IMR-90 (cell line): ENCODE measurements at regions not wholly inside any gene's neighbourhood (a gene's known extent, or its start where the extent isn't known, plus 50 kb on each side); places are given as distances from the start of the nearest gene placed in this dataset.

Source experiments
- ATAC-seq: fragments of 200-7000 bp; cut with Tn5 transposase; 2 replicates; pipeline ENCODE4 v1.9.1; 2020; ENCODE audit warnings: low read depth, mild to moderate bottlenecking, moderate library complexity
- BruUV-seq: library from RNA; stranded (reverse); fragments of 400-500 nt; replicated peaks from 2 replicates; lab custom pipeline; 2021; lab: Mats Ljungman, UMichigan
- CTCF ChIA-PET: fragments of 300-600 bp; formaldehyde crosslinking; extraction: SDS; loops from one replicate; lab custom pipeline; 2021; ENCODE audit warnings: antibody characterized with exemption; lab: Yijun Ruan, JAX
- POLR2A ChIA-PET: fragments of 300-600 bp; sonication (Branson Sonifier 250); formaldehyde crosslinking; loops from one replicate; lab custom pipeline; 2022; ENCODE audit warnings: antibody characterized with exemption; ENCODE audit not compliant: unreplicated experiment; lab: Charles Lee
- DNase-seq: peaks from one replicate; pipeline ENCODE4 v3.0.0; 2013
- H2AFZ ChIP-seq: replicated peaks from 2 replicates; pipeline ENCODE3; 2013; ENCODE audit warnings: low read length, mild to moderate bottlenecking; ENCODE audit not compliant: poor library complexity
- H2AK5ac ChIP-seq: 2 replicates; pipeline ENCODE4 v1.6.1; 2013; ENCODE audit warnings: low read depth, low read length, inconsistent platforms
- H2AK9ac ChIP-seq: replicated peaks from 2 replicates; pipeline ENCODE3; 2013; ENCODE audit warnings: mild to moderate bottlenecking, low read depth, low read length, moderate library complexity; ENCODE audit not compliant: poor library complexity
- H2BK120ac ChIP-seq: 2 replicates; pipeline ENCODE4 v1.6.1; 2013; ENCODE audit warnings: low read depth, low read length, inconsistent platforms
- H2BK15ac ChIP-seq: 3 replicates; pipeline ENCODE4 v1.6.1; 2013; ENCODE audit warnings: low read depth, low read length, inconsistent platforms
- H2BK20ac ChIP-seq: 2 replicates; pipeline ENCODE4 v1.6.1; 2013; ENCODE audit warnings: low read depth, mild to moderate bottlenecking, inconsistent platforms, low read length, moderate library complexity
- H2BK5ac ChIP-seq: 2 replicates; pipeline ENCODE4 v1.6.1; 2013; ENCODE audit warnings: mild to moderate bottlenecking, low read depth, low read length, inconsistent platforms; ENCODE audit not compliant: poor library complexity, severe bottlenecking
- H3K14ac ChIP-seq: replicated peaks from 2 replicates; pipeline ENCODE4 v1.6.1; 2013; ENCODE audit warnings: low read depth, low read length, inconsistent platforms
- H3K18ac ChIP-seq: 2 replicates; pipeline ENCODE4 v1.6.1; 2013; ENCODE audit warnings: low read depth, low read length, control low read depth
- H3K23ac ChIP-seq: 2 replicates; pipeline ENCODE4 v1.6.1; 2013; ENCODE audit warnings: low read depth, low read length, inconsistent platforms
- H3K27ac ChIP-seq: 2 replicates; pipeline ENCODE4 v1.5.1; 2013; ENCODE audit warnings: mild to moderate bottlenecking, control low read depth, low read length; ENCODE audit not compliant: insufficient read depth
- H3K27me3 ChIP-seq: 2 replicates; pipeline ENCODE4 v1.6.1; 2013; ENCODE audit warnings: low read length; ENCODE audit not compliant: control insufficient read depth, insufficient read depth
- H3K36me3 ChIP-seq: 2 replicates; pipeline ENCODE4 v1.6.1; 2013; ENCODE audit warnings: low read length, mixed read lengths; ENCODE audit not compliant: control insufficient read depth, insufficient read depth
- H3K4ac ChIP-seq: 2 replicates; pipeline ENCODE4 v1.6.1; 2013; ENCODE audit warnings: low read depth, low read length, inconsistent platforms
- H3K4me1 ChIP-seq: 2 replicates; pipeline ENCODE4 v1.6.1; 2013; ENCODE audit warnings: low read length, mixed read lengths; ENCODE audit not compliant: control insufficient read depth, insufficient read depth
- H3K4me2 ChIP-seq: 2 replicates; pipeline ENCODE4 v1.6.1; 2013; ENCODE audit warnings: low read depth, mild to moderate bottlenecking, control low read depth, low read length, moderate library complexity
- H3K4me3 ChIP-seq: 2 replicates; pipeline ENCODE4 v1.5.1; 2013; ENCODE audit warnings: low read depth, mild to moderate bottlenecking, control low read depth, low read length, moderate library complexity; ENCODE audit not compliant: insufficient read depth
- H3K56ac ChIP-seq: 2 replicates; pipeline ENCODE4 v1.6.1; 2013; ENCODE audit warnings: low read length, inconsistent platforms; ENCODE audit not compliant: insufficient read depth; ENCODE audit errors: extremely low read depth
- H3K79me1 ChIP-seq, 2 experiments: 2 replicates each; pipeline ENCODE4 v1.6.1; 2013; ENCODE audit warnings: low read length in 2 of 2, inconsistent platforms in 1 of 2, low read depth in 1 of 2
- H3K9ac ChIP-seq: 2 replicates; pipeline ENCODE4 v1.6.1; 2013; ENCODE audit warnings: low read depth, low read length, control low read depth
- H3K9me1 ChIP-seq: 2 replicates; pipeline ENCODE4 v1.6.1; 2013; ENCODE audit warnings: low read length, inconsistent platforms; ENCODE audit not compliant: insufficient read depth
- H3K9me3 ChIP-seq: 2 replicates; pipeline ENCODE4 v1.6.1; 2013; ENCODE audit warnings: low read length; ENCODE audit not compliant: control insufficient read depth, insufficient read depth
- H4K20me1 ChIP-seq: 2 replicates; pipeline ENCODE4 v1.6.1; 2013; ENCODE audit warnings: low read length, inconsistent platforms; ENCODE audit not compliant: insufficient read depth
- H4K5ac ChIP-seq: 2 replicates; pipeline ENCODE4 v1.6.1; 2013; ENCODE audit warnings: mild to moderate bottlenecking, low read depth, low read length, control low read depth
- H4K8ac ChIP-seq, 2 experiments: 2 replicates each; pipeline ENCODE4 v1.6.1; 2013; ENCODE audit warnings: low read depth in 2 of 2, low read length in 2 of 2, control low read depth in 1 of 2, inconsistent platforms in 1 of 2
- H4K91ac ChIP-seq: 2 replicates; pipeline ENCODE4 v1.6.1; 2013; ENCODE audit warnings: low read depth, low read length, inconsistent platforms; ENCODE audit not compliant: insufficient read depth
- BHLHE40 ChIP-seq: fragments of 150-350 bp; IDR thresholded peaks from 2 replicates; pipeline ENCODE4 v1.6.1; 2016; ENCODE audit warnings: mild to moderate bottlenecking, low read depth, low read length
- CEBPB ChIP-seq: IDR thresholded peaks from 2 replicates; pipeline ENCODE4 v1.6.1; 2012; ENCODE audit warnings: low read depth, low read length, improper control_type of control experiment
- CHD1 ChIP-seq: IDR thresholded peaks from 2 replicates; pipeline ENCODE4 v1.6.1; 2012; ENCODE audit warnings: low read depth, low read length, improper control_type of control experiment
- FOS ChIP-seq: fragments of 150-350 bp; IDR thresholded peaks from 2 replicates; pipeline ENCODE4 v1.6.1; 2016; ENCODE audit warnings: low read depth, low read length
- MAFK ChIP-seq: IDR thresholded peaks from 2 replicates; pipeline ENCODE4 v1.6.1; 2012; ENCODE audit warnings: low read depth, low read length, improper control_type of control experiment
- MXI1 ChIP-seq: IDR thresholded peaks from 2 replicates; pipeline ENCODE4 v1.6.1; 2012; ENCODE audit warnings: low read depth, mild to moderate bottlenecking, low read length, moderate library complexity, borderline replicate concordance
- NFE2L2 ChIP-seq: fragments of 150-350 bp; IDR thresholded peaks from 2 replicates; pipeline ENCODE4 v1.6.1; 2016; ENCODE audit warnings: low read depth, mild to moderate bottlenecking, low read length
- POLR2A ChIP-seq: IDR thresholded peaks from 2 replicates; pipeline ENCODE4 v1.6.1; 2012; ENCODE audit warnings: mild to moderate bottlenecking, low read depth, low read length
- RAD21 ChIP-seq: IDR thresholded peaks from 2 replicates; pipeline ENCODE4 v1.6.1; 2012; ENCODE audit warnings: low read length, improper control_type of control experiment
- RCOR1 ChIP-seq: IDR thresholded peaks from 2 replicates; pipeline ENCODE4 v1.6.1; 2012; ENCODE audit warnings: mild to moderate bottlenecking, low read length, improper control_type of control experiment; ENCODE audit not compliant: insufficient replicate concordance
- RFX5 ChIP-seq: IDR thresholded peaks from 2 replicates; pipeline ENCODE4 v1.8.0; 2012; ENCODE audit warnings: low read depth, mild to moderate bottlenecking, low read length, moderate library complexity
- SMC3 ChIP-seq: fragments of 150-350 bp; IDR thresholded peaks from 2 replicates; pipeline ENCODE4 v1.6.1; 2016; ENCODE audit warnings: low read depth, mild to moderate bottlenecking, antibody characterized with exemption, low read length, moderate library complexity
- WGBS, 2 experiments: methylation state at CpG; one replicate each; pipeline versions ENCODE4 v1.1.5 to v1.1.7; 2013; ENCODE audit warnings: missing lambda C conversion rate in 2 of 2; ENCODE audit not compliant: insufficient read length in 1 of 2; ENCODE audit errors: extremely low coverage in 2 of 2; 5-methylcytosine and 5-hydroxymethylcytosine counted together
- dilution Hi-C: fragments of 300-500 bp; cut with HindIII; formaldehyde crosslinking; loops from one replicate; pipeline ENCODE4 v1.14.3; 2018; ENCODE audit warnings: low sequenced_read_pairs; ENCODE audit not compliant: unreplicated experiment
- in situ Hi-C: fragments of 300-500 bp; cut with MboI; formaldehyde crosslinking; loops from 3 replicates; pipeline ENCODE4 v1.14.3; 2019; ENCODE audit warnings: low sequenced_read_pairs, inconsistent platforms, mixed read lengths
- intact Hi-C: fragments of 100-400 bp; cut with micrococcal nuclease; formaldehyde crosslinking; loops from 2 replicates; pipeline ENCODE4 v1.10.0; 2022
- TF ChIP-seq, protein P1 (sequence below): fragments of 150-350 bp; IDR thresholded peaks from 2 replicates; pipeline ENCODE4 v1.6.1; 2017; ENCODE audit warnings: mild to moderate bottlenecking, antibody characterized with exemption, low read length, low read depth
- TF ChIP-seq, protein P2 (sequence below): conservative IDR thresholded peaks from 2 replicates; pipeline ENCODE4 v1.5.1; 2012; ENCODE audit warnings: mild to moderate bottlenecking, low read depth, low read length, improper control_type of control experiment
- TF ChIP-seq, protein P3 (sequence below): fragments of 150-350 bp; IDR thresholded peaks from 2 replicates; pipeline ENCODE4 v1.6.1; 2016; ENCODE audit warnings: low read depth, mild to moderate bottlenecking, low read length, moderate library complexity, borderline replicate concordance

DNA sequence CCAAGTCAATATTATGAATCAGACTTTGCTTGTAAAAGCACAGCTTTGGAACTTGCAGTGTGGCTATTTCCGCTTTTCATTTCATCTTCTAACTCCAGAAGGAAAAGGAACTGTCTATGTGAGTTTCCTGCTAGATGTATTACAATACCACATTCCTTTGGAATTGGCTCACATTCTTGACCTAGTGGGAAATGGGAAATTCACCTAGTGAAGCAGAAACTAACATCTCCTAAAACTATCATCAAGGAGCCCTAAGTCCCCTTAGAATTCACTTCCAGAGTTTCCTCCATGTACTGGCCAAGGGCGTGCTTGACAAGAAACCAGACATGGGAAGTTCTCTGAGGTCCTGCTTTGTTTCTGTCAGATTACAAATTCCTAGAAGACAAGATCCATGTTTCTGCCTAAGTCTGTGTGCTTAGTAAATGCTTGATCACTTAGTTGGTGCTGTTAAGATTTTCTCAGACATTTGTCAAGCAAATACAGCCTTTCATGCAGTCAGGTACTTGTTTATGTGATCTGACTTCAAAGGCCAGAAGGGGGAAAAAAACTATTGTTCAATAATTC is 275.7 kb upstream of the FN1 start:
- H4K8ac ChIP-seq: peak overlapping the region in 1 of 2 experiments; percentile 86; a peak in 2 of 4 replicates
- no peaks in the 10 kb centered on the region for H3K9me3 ChIP-seq
- peak overlapping the region; percentile 86 for H4K5ac ChIP-seq
- DNase-seq (peak; percentile 78), ATAC-seq (peak; percentile 31; the same call in 1 of the 2 replicates)
- H3K4me1 ChIP-seq: peaks cover 26% of the 10 kb centered on the region
- no peaks in the 10 kb centered on the region for H3K36me3 ChIP-seq
- no peaks in the 10 kb centered on the region for H3K79me1 ChIP-seq
- BruUV-seq: no TSS peak
- H2AK5ac ChIP-seq: peak overlapping the region; percentile 40; the same call in 1 of the 2 replicates
- H3K23ac ChIP-seq: peak overlapping the region; percentile 41; the same call in 1 of the 2 replicates
- peak overlapping the region; percentile 97 for H2BK5ac ChIP-seq
- ChIA-PET POLR2A (no interaction called here), CTCF (interaction anchor here (0.9 to 1.4 kb wide), 2 partner anchors 22 to 63 kb away, joined by 3 to 5 read pairs; no protein-coding TSS in a partner anchor)
- H2BK15ac ChIP-seq: peak overlapping the region; percentile 79
- peak overlapping the region; percentile 21; the same call in 1 of the 2 replicates for H3K27ac ChIP-seq
- no peak overlapping the region for H3K4me3 ChIP-seq
- dilution Hi-C loops (no loop called here), in situ Hi-C loops (no loop called here), intact Hi-C loops (loop anchor here (2.0 to 5.0 kb wide), 4 partner anchors 13 to 259 kb away; no protein-coding TSS in a partner anchor)
- H3K9me1 ChIP-seq: peaks cover 4% of the 10 kb centered on the region
- no peak overlapping the region for H2AK9ac ChIP-seq
- no CpG with 5 or more reads among the region's 2 CpGs for WGBS, 2 experiments
- H3K56ac ChIP-seq: peak overlapping the region; percentile 65; the same call in 1 of the 2 replicates
- peak overlapping the region; percentile 99 for H2BK20ac ChIP-seq
- H2BK120ac ChIP-seq: peak overlapping the region; percentile 95
- H3K4ac ChIP-seq: peak overlapping the region; percentile 94
- H3K18ac ChIP-seq: peak overlapping the region; percentile 90
- peak overlapping the region; percentile 85 for H3K14ac ChIP-seq
- H4K91ac ChIP-seq: peak overlapping the region; percentile 76
- H2AFZ ChIP-seq: no peak overlapping the region
- H4K20me1 ChIP-seq: no peaks in the 10 kb centered on the region
- H3K9ac ChIP-seq: no peak overlapping the region; the same call in 1 of the 2 replicates
- H3K4me2 ChIP-seq: peak overlapping the region; percentile 27; the same call in 1 of the 2 replicates
- no peaks in the 10 kb centered on the region for H3K27me3 ChIP-seq
- no peak for TF ChIP-seq POLR2A
- TF ChIP-seq, protein P1, sequence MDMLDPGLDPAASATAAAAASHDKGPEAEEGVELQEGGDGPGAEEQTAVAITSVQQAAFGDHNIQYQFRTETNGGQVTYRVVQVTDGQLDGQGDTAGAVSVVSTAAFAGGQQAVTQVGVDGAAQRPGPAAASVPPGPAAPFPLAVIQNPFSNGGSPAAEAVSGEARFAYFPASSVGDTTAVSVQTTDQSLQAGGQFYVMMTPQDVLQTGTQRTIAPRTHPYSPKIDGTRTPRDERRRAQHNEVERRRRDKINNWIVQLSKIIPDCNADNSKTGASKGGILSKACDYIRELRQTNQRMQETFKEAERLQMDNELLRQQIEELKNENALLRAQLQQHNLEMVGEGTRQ: no peak
- no peak for TF ChIP-seq RCOR1
- no peak for TF ChIP-seq RAD21
- TF ChIP-seq, protein P2, sequence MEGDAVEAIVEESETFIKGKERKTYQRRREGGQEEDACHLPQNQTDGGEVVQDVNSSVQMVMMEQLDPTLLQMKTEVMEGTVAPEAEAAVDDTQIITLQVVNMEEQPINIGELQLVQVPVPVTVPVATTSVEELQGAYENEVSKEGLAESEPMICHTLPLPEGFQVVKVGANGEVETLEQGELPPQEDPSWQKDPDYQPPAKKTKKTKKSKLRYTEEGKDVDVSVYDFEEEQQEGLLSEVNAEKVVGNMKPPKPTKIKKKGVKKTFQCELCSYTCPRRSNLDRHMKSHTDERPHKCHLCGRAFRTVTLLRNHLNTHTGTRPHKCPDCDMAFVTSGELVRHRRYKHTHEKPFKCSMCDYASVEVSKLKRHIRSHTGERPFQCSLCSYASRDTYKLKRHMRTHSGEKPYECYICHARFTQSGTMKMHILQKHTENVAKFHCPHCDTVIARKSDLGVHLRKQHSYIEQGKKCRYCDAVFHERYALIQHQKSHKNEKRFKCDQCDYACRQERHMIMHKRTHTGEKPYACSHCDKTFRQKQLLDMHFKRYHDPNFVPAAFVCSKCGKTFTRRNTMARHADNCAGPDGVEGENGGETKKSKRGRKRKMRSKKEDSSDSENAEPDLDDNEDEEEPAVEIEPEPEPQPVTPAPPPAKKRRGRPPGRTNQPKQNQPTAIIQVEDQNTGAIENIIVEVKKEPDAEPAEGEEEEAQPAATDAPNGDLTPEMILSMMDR: no peak
- TF ChIP-seq MAFK: no peak
- no peak for TF ChIP-seq RFX5
- no peak for TF ChIP-seq CHD1
- no peak for TF ChIP-seq BHLHE40
- no peak for TF ChIP-seq MXI1
- TF ChIP-seq SMC3: no peak
- TF ChIP-seq FOS: no peak
- TF ChIP-seq NFE2L2: no peak
- no peak for TF ChIP-seq CEBPB
- TF ChIP-seq, protein P3, sequence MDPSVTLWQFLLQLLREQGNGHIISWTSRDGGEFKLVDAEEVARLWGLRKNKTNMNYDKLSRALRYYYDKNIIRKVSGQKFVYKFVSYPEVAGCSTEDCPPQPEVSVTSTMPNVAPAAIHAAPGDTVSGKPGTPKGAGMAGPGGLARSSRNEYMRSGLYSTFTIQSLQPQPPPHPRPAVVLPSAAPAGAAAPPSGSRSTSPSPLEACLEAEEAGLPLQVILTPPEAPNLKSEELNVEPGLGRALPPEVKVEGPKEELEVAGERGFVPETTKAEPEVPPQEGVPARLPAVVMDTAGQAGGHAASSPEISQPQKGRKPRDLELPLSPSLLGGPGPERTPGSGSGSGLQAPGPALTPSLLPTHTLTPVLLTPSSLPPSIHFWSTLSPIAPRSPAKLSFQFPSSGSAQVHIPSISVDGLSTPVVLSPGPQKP: no peak
